ENCODE measurements at regions not wholly inside any gene's neighbourhood (a gene's known extent, or its start where the extent isn't known, plus 50 kb on each side); places are given as distances from the start of the nearest gene placed in this dataset.

DNA sequence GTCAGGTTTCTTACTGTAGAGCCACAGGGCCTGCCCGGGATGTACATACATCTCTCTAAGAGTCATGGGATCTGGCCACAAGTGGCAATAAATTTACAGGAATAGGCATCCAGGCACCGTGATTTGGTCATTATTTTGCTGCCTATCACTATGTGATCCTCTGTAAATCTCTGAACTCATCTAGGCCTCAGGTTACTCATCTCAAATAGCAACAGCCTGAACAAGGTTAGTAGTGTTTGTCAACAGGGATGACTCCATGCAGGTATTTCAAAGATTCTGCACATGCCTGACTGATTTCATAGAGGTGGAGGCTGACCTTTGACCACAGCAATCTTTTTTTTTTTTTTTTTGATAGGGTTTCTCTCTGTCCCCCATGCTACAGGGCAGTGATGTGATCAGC lies 88.8 kb upstream of the TBL1XR1 start:
- no peak for ATAC-seq (replicated peaks)
- Mint-ChIP-seq H3K36me3 (ENCODE audit: low read depth) (no peaks in the 10 kb centered on the region), H3K27ac (no peak overlapping the region), H3K27me3 (no peaks in the 10 kb centered on the region), H3K4me3 (no peak overlapping the region), H3K9me3 (no peaks in the 10 kb centered on the region), H3K4me1 (peaks cover 15% of the 10 kb centered on the region)

DNA sequence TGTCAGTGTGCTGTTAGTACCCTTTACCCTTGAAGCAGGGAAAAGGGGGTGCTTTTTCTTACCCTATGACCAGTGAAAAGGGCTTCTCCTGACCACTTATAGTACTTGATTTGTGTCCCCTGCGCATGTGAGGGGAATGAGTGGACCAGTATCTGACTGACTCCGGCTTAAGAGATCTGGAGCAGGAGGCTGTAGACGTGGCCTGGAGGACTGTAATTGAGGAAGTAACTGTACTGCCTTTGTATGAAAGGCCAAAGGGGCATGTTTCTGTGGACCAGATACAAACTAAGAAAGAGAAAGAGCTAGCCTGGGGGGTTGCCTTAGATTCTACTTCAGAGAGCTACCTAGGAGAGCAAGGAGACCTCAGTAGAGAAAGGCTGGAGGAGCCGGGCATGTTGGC lies 89.9 kb upstream of the TBL1XR1 start:
- no peaks in the 10 kb centered on the region for H3K36me3 Mint-ChIP-seq (ENCODE audit: low read depth)
- no peaks in the 10 kb centered on the region for H3K9me3 Mint-ChIP-seq
- H3K4me1 Mint-ChIP-seq: peaks cover 10% of the 10 kb centered on the region
- H3K27ac Mint-ChIP-seq: no peak overlapping the region
- H3K27me3 Mint-ChIP-seq: no peaks in the 10 kb centered on the region
- no peak for ATAC-seq (replicated peaks)
- H3K4me3 Mint-ChIP-seq: no peak overlapping the region

DNA sequence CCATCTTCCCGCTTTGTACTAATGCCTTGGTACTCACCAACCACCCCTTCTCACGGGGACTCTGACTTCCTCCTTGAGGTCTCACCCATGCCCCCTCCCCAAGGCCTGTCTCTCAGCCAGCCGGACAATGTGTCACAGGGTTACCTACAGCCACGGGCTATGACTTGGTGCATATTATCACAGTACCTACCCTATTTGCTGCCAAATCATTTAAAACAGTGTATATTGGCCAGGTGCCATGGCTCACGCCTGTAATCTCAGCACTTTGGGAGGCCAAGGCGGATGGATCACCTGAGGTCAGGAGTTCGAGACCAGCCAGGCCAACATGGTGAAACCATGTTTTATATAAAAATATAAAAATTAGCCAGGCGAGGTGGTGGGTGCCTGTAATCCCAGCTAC lies 93.4 kb upstream of the TBL1XR1 start:
- ATAC-seq (replicated peaks): no peak
- Mint-ChIP-seq H3K4me1 (peaks cover 5% of the 10 kb centered on the region), H3K9me3 (no peaks in the 10 kb centered on the region), H3K4me3 (no peak overlapping the region), H3K27ac (no peak overlapping the region), H3K27me3 (no peaks in the 10 kb centered on the region), H3K36me3 (ENCODE audit: low read depth) (no peaks in the 10 kb centered on the region)

DNA sequence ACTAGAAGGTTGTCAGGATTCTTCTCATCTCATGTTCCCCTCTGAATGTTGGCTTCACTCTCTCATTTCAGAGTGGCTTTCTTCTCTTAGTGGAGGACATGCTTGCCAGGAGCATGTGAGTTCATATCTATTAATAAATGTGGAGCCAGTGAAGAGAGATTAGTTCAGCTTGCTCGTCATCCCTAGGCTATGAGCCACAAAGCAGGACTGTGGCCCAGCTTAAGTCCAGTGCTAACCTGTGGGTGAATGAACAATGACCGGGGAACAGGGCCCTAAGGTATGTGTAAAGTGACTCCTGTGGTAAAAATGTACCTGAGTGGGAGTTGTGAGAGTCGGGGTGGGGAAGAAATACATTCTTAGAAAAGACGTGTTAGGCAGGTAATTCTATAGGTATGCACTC lies 96.9 kb upstream of the TBL1XR1 start:
- no peak for ATAC-seq (replicated peaks)
- no peak overlapping the region for H3K27ac Mint-ChIP-seq
- H3K9me3 Mint-ChIP-seq: no peaks in the 10 kb centered on the region
- H3K4me1 Mint-ChIP-seq: peaks cover 5% of the 10 kb centered on the region
- H3K4me3 Mint-ChIP-seq: no peak overlapping the region
- H3K27me3 Mint-ChIP-seq: no peaks in the 10 kb centered on the region
- no peaks in the 10 kb centered on the region for H3K36me3 Mint-ChIP-seq (ENCODE audit: low read depth)

DNA sequence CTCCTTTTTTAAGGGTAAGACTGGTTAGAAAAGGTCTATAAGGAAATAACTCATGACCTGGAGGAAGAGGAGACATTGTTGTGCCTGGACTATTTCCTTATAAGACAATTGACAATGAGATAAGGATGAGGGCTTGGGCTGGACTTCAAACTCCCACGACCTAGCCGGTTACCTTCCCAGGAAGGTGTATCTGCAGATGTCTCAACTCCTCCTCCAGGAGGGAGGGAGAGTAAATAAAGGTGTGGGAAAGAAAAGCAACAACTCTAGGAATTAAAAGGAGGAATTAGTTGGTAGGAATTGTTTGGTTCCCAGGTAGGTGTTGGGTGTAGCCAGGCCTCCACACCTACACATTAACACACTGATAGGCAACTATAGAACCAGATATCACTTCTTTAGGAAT lies 97.8 kb upstream of the TBL1XR1 start:
- no peaks in the 10 kb centered on the region for H3K4me1 Mint-ChIP-seq
- no peaks in the 10 kb centered on the region for H3K27me3 Mint-ChIP-seq
- H3K27ac Mint-ChIP-seq: no peak overlapping the region
- no peak for ATAC-seq (replicated peaks)
- no peaks in the 10 kb centered on the region for H3K9me3 Mint-ChIP-seq
- H3K4me3 Mint-ChIP-seq: no peak overlapping the region
- H3K36me3 Mint-ChIP-seq (ENCODE audit: low read depth): no peaks in the 10 kb centered on the region

DNA sequence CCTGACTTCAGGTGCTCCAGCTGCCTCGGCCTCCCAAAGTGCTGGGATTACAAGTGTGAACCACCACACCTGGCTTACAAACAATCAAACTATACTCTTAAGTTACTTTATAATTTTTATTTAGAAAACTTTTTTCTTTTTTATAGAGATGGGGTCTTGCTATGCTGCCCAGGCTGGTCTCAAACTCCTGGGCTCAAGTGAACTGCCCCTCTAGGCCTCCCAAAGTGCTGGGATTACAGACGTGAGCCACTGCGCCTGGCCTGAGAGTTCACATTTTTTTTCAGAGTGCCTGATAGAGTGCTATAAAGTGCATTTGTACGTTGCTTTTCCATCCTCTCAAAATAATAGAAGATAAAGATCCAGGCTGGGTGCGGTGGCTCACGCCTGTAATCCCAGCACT lies 102.0 kb upstream of the TBL1XR1 start:
- Mint-ChIP-seq H3K4me3 (no peak overlapping the region), H3K27ac (no peak overlapping the region), H3K36me3 (ENCODE audit: low read depth) (no peaks in the 10 kb centered on the region), H3K27me3 (no peaks in the 10 kb centered on the region), H3K4me1 (no peaks in the 10 kb centered on the region), H3K9me3 (no peaks in the 10 kb centered on the region)
- ATAC-seq (replicated peaks): no peak

DNA sequence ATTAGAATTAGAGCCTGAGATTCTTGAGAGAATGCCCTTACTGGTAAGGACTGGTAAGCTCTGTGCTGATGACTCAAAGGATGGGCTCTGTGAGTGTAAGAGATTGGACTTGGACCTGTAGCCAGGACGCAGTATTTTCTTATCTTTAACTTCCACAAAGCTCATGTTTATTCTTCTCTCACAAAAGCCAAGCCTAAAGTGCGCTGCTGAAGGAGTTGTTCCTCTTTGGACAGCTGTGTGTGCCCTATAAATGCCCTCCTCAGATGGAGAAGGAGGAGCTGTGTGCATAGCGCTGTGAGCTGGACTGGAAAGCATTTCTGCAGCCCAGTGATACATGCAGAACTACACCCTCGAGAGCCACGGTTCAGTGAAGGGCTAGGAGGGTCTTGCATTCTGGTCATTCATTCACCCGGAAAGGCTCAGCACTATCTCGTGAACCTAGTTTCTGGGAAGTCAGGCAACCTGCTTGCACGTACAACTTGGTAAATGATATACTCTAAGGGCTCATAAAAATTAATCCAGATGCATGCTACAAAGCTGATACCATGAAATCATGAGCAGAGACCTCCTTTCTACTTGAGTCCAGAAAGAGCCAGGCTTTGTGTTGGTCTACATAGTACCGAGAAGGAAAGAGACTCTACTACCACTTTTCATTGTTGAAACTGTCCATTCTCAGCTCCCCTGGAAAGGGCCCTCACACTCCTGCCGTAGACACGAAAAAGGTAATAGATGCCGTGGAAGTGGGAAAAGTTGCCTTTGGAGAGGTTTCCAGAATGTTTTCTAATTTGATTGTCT lies 103.0 kb upstream of the TBL1XR1 start:
- Mint-ChIP-seq H3K36me3 (ENCODE audit: low read depth) (no peaks in the 10 kb centered on the region), H3K27ac (no peak overlapping the region), H3K27me3 (no peaks in the 10 kb centered on the region), H3K9me3 (no peaks in the 10 kb centered on the region), H3K4me1 (peaks cover 4% of the 10 kb centered on the region), H3K4me3 (no peak overlapping the region)
- no peak for ATAC-seq (replicated peaks)

DNA sequence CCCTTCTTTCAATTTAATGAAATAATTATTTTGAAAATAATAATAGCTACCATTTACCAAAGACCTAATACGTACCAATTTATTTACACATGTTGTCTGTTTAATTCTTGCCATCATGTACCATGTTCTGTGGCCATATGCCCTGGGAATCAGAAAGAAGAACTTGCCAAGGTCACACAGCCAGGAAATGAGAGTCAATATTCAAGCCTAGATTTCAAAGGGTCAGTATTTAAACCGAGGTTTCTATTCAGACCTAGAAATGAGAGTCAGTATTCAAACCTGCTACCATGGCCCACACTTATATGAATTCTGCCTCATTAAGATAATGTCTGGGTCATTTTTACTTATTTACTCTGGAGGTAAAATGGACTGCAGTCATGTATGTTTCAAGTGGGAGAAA lies 103.6 kb upstream of the TBL1XR1 start:
- Mint-ChIP-seq H3K27ac (no peak overlapping the region), H3K4me3 (no peak overlapping the region), H3K9me3 (no peaks in the 10 kb centered on the region), H3K27me3 (no peaks in the 10 kb centered on the region), H3K36me3 (ENCODE audit: low read depth) (no peaks in the 10 kb centered on the region), H3K4me1 (peaks cover 6% of the 10 kb centered on the region)
- no peak for ATAC-seq (replicated peaks)

DNA sequence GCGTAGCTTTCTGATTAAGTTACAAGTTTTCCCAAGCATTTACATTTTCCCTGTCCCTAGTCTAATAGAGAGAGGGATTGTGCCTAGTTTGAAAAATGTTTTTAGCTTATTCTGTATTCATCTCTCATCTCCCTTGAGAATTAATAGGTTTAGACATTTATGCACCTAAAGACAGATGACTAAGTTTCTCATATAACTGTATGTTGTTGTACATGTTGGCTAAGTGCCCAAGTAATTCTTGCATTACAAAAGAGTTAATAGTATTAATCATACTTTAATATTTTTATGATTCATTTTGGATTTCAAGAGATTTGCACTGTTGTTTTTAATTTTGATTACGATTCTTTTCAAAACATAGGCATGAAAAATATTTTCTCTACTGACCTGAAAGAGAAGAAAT lies 109.0 kb upstream of the TBL1XR1 start:
- H3K9me3 Mint-ChIP-seq: no peaks in the 10 kb centered on the region
- no peaks in the 10 kb centered on the region for H3K36me3 Mint-ChIP-seq (ENCODE audit: low read depth)
- no peak overlapping the region for H3K27ac Mint-ChIP-seq
- ATAC-seq (replicated peaks): no peak
- H3K4me3 Mint-ChIP-seq: no peak overlapping the region
- H3K4me1 Mint-ChIP-seq: peaks cover 6% of the 10 kb centered on the region
- no peaks in the 10 kb centered on the region for H3K27me3 Mint-ChIP-seq

DNA sequence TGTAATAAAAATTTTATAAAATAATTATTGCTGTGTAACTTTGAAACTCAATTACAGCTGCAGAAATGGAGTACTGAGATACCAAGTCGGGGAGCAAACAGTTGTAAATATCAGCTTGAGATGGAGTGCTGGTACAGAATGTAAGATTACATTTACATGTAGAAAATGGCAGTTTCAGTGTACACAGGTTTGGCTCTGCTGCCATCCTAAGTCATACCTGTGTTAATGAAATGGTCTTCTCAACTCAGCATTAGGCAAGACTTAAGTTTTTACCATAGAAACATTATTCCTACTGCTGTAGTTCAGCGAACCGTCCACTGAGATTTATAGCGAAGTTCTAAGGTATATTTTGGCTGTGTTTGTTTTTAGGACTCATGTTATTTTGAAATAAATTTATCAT lies 110.1 kb upstream of the TBL1XR1 start:
- H3K36me3 Mint-ChIP-seq (ENCODE audit: low read depth): no peaks in the 10 kb centered on the region
- no peak for ATAC-seq (replicated peaks)
- H3K27me3 Mint-ChIP-seq: no peaks in the 10 kb centered on the region

DNA sequence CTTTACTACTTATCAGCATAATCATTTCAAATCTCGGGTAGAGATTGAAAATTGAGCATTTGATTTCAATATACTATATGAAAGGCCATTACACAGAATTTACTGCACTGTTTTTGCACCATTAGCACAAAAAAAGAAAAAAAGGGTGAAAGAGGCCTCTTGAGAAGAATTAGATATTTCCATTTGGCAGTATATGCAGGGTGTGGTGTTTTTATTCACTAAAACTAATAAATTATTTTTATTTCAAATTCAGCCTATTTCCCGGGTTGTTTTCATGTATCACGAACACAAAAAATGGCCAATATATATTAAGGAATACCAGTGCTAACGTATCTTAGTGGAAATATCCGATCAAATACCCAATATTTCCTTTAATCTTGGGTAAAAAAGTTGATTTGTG lies 110.5 kb upstream of the TBL1XR1 start:
- peaks cover 6% of the 10 kb centered on the region for H3K9me3 Mint-ChIP-seq
- peaks cover 6% of the 10 kb centered on the region for H3K4me1 Mint-ChIP-seq
- no peak overlapping the region for H3K27ac Mint-ChIP-seq
- no peak for ATAC-seq (replicated peaks)
- H3K36me3 Mint-ChIP-seq (ENCODE audit: low read depth): no peaks in the 10 kb centered on the region
- no peak overlapping the region for H3K4me3 Mint-ChIP-seq
- H3K27me3 Mint-ChIP-seq: no peaks in the 10 kb centered on the region

More for the DNA sequence above, 110.1 kb upstream of the TBL1XR1 start:
- Mint-ChIP-seq H3K4me1 (peaks cover 6% of the 10 kb centered on the region), H3K9me3 (peaks cover 3% of the 10 kb centered on the region), H3K4me3 (no peak overlapping the region), H3K27ac (no peak overlapping the region)

DNA sequence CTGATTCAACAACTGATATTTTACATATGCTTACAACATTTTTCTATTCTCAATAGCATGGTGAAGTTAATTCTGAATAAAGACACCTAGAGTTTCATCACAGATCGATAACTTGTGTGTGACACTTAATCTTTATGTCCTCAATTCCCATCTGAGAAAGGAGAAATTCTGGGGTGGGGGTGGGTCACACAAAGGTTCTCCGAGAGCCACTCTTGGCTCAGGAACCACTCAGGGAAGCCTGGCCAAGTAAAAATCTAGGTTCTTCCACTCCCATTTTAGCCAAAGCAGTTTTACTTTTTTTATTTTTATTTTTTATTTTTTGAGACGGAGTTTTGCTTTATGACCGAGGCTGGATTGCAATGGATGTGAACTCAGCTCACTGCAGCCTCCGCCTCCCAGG lies 111.0 kb upstream of the TBL1XR1 start:
- Mint-ChIP-seq H3K27me3 (no peaks in the 10 kb centered on the region), H3K36me3 (ENCODE audit: low read depth) (no peaks in the 10 kb centered on the region), H3K4me1 (peaks cover 6% of the 10 kb centered on the region), H3K27ac (no peak overlapping the region), H3K4me3 (no peak overlapping the region), H3K9me3 (peaks cover 6% of the 10 kb centered on the region)
- ATAC-seq (replicated peaks): no peak

DNA sequence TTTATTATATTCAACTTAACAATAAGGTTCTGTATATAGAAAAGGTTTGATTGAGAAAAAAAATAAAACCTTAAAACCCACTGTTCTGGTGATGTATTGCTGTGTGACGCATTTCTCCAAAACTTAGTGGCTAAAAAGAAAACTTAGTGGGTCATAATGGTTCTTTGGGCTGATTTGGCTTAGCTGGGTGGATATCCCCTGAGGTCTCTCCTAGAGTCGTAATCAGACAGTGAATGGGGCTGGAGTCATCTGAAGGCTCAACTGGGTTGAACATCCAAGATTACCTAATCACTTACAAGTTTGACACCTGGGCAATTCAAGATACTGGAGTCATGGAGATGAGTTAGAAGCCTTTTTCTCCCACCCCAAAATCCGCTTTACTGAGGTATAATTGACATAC lies 111.6 kb upstream of the TBL1XR1 start:
- H3K27ac Mint-ChIP-seq: no peak overlapping the region
- peaks cover 6% of the 10 kb centered on the region for H3K4me1 Mint-ChIP-seq
- peaks cover 6% of the 10 kb centered on the region for H3K9me3 Mint-ChIP-seq
- H3K4me3 Mint-ChIP-seq: no peak overlapping the region
- H3K36me3 Mint-ChIP-seq (ENCODE audit: low read depth): no peaks in the 10 kb centered on the region
- H3K27me3 Mint-ChIP-seq: no peaks in the 10 kb centered on the region
- peak; percentile 39 for ATAC-seq (replicated peaks)

DNA sequence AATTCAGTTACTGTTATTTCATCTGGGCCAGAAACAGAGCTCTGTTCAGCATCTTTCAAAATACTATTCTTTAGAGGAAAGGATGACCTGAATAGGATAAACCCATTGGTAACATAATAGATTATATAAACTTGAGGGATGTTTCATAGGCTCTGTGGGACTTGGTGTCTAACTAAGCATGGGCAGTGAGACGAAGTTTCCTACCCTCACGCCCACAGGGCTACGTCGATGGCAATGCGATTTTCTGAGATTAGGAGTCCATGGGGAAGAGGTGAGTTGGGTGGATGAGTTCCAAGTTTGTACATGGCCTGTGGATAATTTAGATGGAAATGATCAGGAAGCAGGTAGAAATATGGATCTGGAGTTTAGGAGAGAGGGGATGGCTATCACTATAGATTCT lies 115.2 kb upstream of the TBL1XR1 start:
- Mint-ChIP-seq H3K36me3 (ENCODE audit: low read depth) (no peaks in the 10 kb centered on the region), H3K27ac (no peak overlapping the region), H3K4me1 (peaks cover 6% of the 10 kb centered on the region), H3K27me3 (no peaks in the 10 kb centered on the region), H3K4me3 (no peak overlapping the region), H3K9me3 (peaks cover 6% of the 10 kb centered on the region)
- ATAC-seq (replicated peaks): no peak

DNA sequence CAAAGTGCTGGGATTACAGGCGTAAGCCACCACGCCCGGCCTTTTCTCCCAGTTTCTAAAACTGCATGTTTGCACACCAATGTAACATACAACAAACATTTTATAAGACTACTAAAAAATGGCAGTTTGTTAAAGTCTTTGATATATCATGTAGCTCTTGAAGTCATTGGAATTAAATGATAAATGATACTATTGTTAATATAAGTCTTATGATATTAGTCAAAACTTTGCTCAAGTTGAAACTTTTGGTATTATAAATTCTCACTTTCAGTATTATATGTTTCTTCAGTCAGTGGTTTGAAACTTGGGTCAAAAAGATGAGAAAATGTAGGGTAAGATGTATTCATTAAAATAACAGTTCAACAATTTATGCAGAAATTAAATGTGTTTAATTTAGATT lies 117.6 kb upstream of the TBL1XR1 start:
- Mint-ChIP-seq H3K9me3 (peaks cover 6% of the 10 kb centered on the region), H3K4me1 (peaks cover 6% of the 10 kb centered on the region), H3K36me3 (ENCODE audit: low read depth) (no peaks in the 10 kb centered on the region), H3K4me3 (peak overlapping the region; percentile 72), H3K27ac (peak overlapping the region; percentile 85), H3K27me3 (no peaks in the 10 kb centered on the region)
- ATAC-seq (replicated peaks): peak; percentile 83

DNA sequence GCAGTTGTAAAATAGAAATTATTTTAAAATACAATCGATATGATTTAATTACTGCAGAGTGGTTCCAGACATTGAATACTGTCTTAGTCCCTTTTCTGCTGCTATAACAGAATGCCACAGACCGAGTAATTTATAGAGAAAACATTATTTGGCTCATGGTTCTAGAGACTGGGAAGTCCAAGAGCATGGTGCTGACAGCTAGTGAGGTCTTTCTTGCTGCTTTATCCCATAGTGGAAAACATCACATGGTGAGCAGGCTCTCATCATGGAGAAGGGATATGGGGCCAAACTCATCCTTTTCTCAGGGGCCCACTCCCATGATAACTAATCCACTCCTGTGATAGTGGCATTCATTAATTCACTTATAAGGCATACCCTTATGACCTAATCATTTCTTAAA lies 120.0 kb upstream of the TBL1XR1 start:
- H3K36me3 Mint-ChIP-seq (ENCODE audit: low read depth): no peaks in the 10 kb centered on the region
- peaks cover 4% of the 10 kb centered on the region for H3K9me3 Mint-ChIP-seq
- no peak for ATAC-seq (replicated peaks)
- no peak overlapping the region for H3K27ac Mint-ChIP-seq
- no peaks in the 10 kb centered on the region for H3K27me3 Mint-ChIP-seq
- H3K4me3 Mint-ChIP-seq: peak overlapping the region; percentile 15
- peaks cover 12% of the 10 kb centered on the region for H3K4me1 Mint-ChIP-seq
